GM12872 (cell line): ENCODE measurements at regions not wholly inside any gene's neighbourhood (a gene's known extent, or its start where the extent isn't known, plus 50 kb on each side); places are given as distances from the start of the nearest gene placed in this dataset.

Experiments used
- TF ChIP-seq, protein P1 (sequence below): IDR thresholded peaks from 3 replicates; pipeline ENCODE4 v1.5.1; 2011; ENCODE audit warnings: low read depth, mild to moderate bottlenecking, low read length, moderate library complexity; ENCODE audit not compliant: insufficient read depth

DNA sequence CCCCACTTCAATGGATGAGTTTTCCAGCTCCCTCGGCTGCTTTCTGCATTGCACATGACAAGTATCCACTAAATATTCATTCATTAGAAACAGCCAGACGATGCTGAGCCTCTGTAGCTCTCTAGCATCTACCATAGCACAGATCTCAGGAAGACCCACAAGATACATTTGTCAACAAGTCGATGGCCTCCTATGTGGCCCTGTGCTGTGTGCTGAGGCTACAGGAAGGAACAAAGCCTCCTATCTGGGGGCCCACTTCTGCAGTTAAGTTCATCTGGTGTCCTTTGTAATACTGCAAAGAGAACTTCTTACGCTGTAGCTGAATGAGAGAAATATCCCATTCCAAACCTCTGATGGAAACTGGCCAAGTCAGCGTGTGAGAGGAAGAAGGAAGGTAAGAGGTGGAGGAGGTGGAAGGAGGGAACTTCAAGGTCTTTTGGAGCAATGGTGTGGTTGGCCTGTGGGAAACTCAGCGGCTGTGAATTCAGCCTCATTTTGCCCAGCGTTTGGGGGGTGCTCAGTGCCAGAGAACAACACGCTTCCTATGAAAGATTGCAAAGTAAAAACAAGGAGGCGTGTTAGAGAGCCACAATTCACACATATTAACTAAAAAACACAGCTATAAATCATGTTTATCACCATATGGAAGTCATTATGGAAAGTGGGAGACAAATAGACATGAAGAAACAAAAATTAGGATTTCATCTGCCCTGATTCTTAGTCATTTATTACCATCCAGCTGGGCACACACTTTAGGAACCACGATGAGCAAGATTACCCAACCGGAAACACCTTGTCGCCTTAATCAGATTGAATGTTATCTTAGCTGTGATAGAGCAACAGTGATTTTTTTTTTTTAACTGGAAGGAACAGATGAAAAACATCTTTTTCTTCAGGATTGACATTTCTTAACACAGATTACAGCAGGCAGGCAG, 62.2 kb upstream of the USP6NL start:
- TF ChIP-seq, protein P1, sequence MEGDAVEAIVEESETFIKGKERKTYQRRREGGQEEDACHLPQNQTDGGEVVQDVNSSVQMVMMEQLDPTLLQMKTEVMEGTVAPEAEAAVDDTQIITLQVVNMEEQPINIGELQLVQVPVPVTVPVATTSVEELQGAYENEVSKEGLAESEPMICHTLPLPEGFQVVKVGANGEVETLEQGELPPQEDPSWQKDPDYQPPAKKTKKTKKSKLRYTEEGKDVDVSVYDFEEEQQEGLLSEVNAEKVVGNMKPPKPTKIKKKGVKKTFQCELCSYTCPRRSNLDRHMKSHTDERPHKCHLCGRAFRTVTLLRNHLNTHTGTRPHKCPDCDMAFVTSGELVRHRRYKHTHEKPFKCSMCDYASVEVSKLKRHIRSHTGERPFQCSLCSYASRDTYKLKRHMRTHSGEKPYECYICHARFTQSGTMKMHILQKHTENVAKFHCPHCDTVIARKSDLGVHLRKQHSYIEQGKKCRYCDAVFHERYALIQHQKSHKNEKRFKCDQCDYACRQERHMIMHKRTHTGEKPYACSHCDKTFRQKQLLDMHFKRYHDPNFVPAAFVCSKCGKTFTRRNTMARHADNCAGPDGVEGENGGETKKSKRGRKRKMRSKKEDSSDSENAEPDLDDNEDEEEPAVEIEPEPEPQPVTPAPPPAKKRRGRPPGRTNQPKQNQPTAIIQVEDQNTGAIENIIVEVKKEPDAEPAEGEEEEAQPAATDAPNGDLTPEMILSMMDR, result no peak

DNA sequence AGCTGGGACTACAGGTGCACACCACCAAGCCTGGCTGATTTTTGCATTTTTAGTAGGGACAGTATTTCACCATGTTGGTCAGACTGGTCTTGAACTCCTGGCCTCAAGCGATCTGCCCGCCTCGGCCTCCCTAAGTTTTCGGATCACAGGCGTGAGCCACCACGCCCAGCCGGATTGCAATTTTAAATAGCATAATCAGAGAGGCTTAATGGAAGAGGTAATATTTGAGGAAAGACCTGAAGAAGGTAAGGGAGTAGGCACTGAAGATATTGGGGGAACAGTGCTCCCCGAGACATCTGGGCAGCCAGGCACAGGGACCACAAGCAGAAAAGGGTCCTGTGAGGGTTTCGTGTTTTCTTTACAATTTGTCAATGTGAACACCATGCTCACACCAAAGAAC, 61.4 kb upstream of the USP6NL start:
- TF ChIP-seq, protein P1, result no peak

DNA sequence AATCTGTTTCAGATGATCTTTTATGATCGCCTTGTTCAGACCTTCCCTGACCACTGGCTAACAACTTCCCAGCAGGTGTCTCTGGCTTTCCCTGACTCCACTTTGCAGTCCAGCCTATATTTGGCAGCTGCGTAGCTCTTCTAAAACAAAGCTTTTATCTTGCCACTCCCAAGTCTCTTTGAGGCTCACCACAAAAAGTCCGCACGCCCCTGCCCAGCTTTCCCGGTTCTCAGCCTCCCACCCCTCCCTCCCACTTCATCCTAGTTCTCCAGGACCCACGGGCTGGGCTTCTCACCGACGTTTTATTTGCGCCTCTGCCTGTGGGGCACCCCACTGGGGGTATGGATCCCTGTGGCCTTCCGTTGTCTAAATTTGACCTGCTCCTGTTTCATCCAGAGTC, 58.9 kb upstream of the USP6NL start:
- TF ChIP-seq, protein P1, result no peak

GRCh38 chr10:11668847-11669610, 57.6 kb upstream of the USP6NL start:
- TF ChIP-seq, protein P1, result no peak

GRCh38 chr10:11667756-11668155, 56.3 kb upstream of the USP6NL start:
- TF ChIP-seq, protein P1, result no peak

DNA sequence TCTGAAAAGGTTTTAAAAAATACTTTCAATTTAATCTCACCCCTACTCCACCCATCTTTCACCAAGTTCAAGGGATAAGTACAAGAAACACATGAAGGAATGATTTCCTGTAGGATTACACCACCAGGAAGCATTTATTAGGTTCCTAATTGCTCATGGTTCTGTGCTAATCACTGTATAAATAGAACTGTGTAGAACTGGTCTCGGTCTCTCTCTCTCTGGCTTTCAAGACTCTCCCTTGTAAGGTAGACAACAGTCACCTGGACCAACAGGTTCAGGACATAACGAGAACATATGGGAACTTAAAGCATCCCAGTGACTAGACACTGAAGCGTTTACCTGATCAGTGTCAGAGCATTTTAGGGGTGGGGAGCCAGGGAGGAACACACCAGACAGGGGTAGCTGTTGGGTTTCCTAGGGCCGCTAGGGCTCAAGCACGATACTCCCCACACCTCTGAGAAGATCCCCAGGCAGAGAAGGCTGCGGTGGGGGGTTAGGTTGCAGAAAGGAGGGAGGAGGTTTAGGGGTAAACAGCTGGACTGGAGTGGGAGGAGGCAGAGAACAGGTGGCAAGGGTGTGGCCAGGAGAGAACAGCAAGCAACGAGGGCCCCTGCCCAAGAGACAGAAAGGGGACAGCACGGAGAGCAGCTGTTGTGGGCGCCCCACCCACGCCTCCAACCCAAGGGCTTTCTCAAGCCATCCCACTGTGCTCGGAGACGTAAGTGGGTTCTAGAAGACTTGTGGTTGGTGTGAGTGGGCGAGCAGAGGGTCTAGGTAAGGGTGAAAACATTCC, 52.5 kb upstream of the USP6NL start:
- TF ChIP-seq, protein P1, result peak; percentile 44

GRCh38 chr10:11661441-11661840, 50.0 kb upstream of the USP6NL start:
- TF ChIP-seq, protein P1, result no peak
